B cell (primary cell): ENCODE measurements at regions not wholly inside any gene's neighbourhood (a gene's known extent, or its start where the extent isn't known, plus 50 kb on each side); places are given as distances from the start of the nearest gene placed in this dataset.
A peak's percentile ranks its signal among the peaks of the same experiment; 100 is the strongest.

Source experiments
- ATAC-seq: fragments of 200-7000 bp; cut with Tn5 transposase; one replicate; pipeline ENCODE4 v1.10.0; 2021; ENCODE audit warnings: low read depth, mild to moderate bottlenecking, moderate number of reproducible peaks, moderate library complexity
- CTCF ChIA-PET: fragments of 350-600 bp; sonication (Branson Sonifier 250); formaldehyde crosslinking; loops from one replicate; lab custom pipeline; 2021; ENCODE audit warnings: antibody characterized with exemption, inconsistent platforms; lab: Charles Lee
- POLR2A ChIA-PET: fragments of 350-600 bp; sonication (Branson Sonifier 250); formaldehyde crosslinking; loops from one replicate; lab custom pipeline; 2021; ENCODE audit warnings: antibody characterized with exemption; lab: Charles Lee
- DNase-seq: peaks from one replicate; pipeline ENCODE4 v3.0.0; 2013
- H2AFZ ChIP-seq: 2 replicates; pipeline ENCODE4 v1.6.1; 2012; ENCODE audit warnings: mild to moderate bottlenecking, low read depth, low read length; ENCODE audit not compliant: insufficient read depth, poor library complexity, severe bottlenecking
- H3K27ac ChIP-seq, 2 donors: 1 replicate in 1 of 2; 2 replicates in 1 of 2; pipeline ENCODE4 v1.5.1; 2012 to 2013; ENCODE audit warnings: low read length in 2 of 2, mild to moderate bottlenecking in 2 of 2, moderate library complexity in 1 of 2
- H3K27me3 ChIP-seq, 4 experiments: fragments of 200-600 bp in 1 of 4; sonication (generic) in 1 of 4; replicated peaks in 1 of 4; 1 replicate in 2 of 4; 2 replicates in 2 of 4; pipeline versions ENCODE4 v1.6.1 to v1.7.0; 2013 to 2016; ENCODE audit warnings: low read length in 3 of 4, mild to moderate bottlenecking in 2 of 4, mixed read lengths in 1 of 4, moderate library complexity in 1 of 4; ENCODE audit not compliant: insufficient read depth in 4 of 4, control insufficient read depth in 3 of 4; ENCODE audit errors: control extremely low read depth in 1 of 4
- H3K36me3 ChIP-seq, 2 experiments: replicated peaks in 1 of 2; 1 replicate in 1 of 2; 2 replicates in 1 of 2; pipeline versions ENCODE4 v1.6.1 to v1.7.1; 2013; ENCODE audit warnings: low read length in 1 of 2; ENCODE audit not compliant: insufficient read depth in 2 of 2, control insufficient read depth in 1 of 2; ENCODE audit errors: control extremely low read depth in 1 of 2, extremely low read depth in 1 of 2
- H3K4me1 ChIP-seq, 2 donors: fragments of 200-600 bp in 1 of 2; sonication (generic) in 1 of 2; 1 replicate in 1 of 2; 2 replicates in 1 of 2; pipeline versions ENCODE4 v1.5.1 to v1.6.1; 2013 to 2017; ENCODE audit warnings: low read length in 2 of 2; ENCODE audit not compliant: control insufficient read depth in 2 of 2, insufficient read depth in 2 of 2
- H3K4me2 ChIP-seq: replicated peaks from 2 replicates; pipeline ENCODE3; 2012; ENCODE audit warnings: mild to moderate bottlenecking, low read depth, low read length; ENCODE audit not compliant: poor library complexity, severe bottlenecking
- H3K4me3 ChIP-seq, 5 experiments: fragments of 200-600 bp in 1 of 5; sonication (generic) in 1 of 5; 1 replicate in 3 of 5; 2 replicates in 2 of 5; pipeline versions ENCODE4 v1.5.1 to v1.7.0; 2011 to 2016; ENCODE audit warnings: low read length in 4 of 5, mild to moderate bottlenecking in 4 of 5, low read depth in 2 of 5, control low read depth in 1 of 5, moderate library complexity in 1 of 5; ENCODE audit not compliant: insufficient read depth in 1 of 5; ENCODE audit errors: control extremely low read depth in 1 of 5, extremely low read depth in 1 of 5
- H3K79me2 ChIP-seq: fragments of 200-600 bp; sonication (generic); one replicate; pipeline ENCODE4 v1.6.0; 2016; ENCODE audit warnings: low read length; ENCODE audit not compliant: control insufficient read depth, insufficient read depth
- H3K9ac ChIP-seq: fragments of 200-600 bp; sonication (generic); 2 replicates; pipeline ENCODE4 v1.6.1; 2017; ENCODE audit warnings: mild to moderate bottlenecking, low read length, moderate library complexity
- H3K9me3 ChIP-seq, 3 donors: one replicate each; pipeline versions ENCODE4 v1.6.1 to v1.7.1; 2013; ENCODE audit warnings: low read length in 2 of 3; ENCODE audit not compliant: control insufficient read depth in 2 of 3, insufficient read depth in 1 of 3; ENCODE audit errors: control extremely low read depth in 1 of 3
- H4K20me1 ChIP-seq: 2 replicates; pipeline ENCODE4 v1.6.0; 2012; ENCODE audit warnings: mild to moderate bottlenecking, low read length; ENCODE audit not compliant: insufficient read depth, control insufficient read depth, poor library complexity, severe bottlenecking
- H3K27ac Mint-ChIP-seq: one replicate; pipeline ENCODE4 v1.8.0; 2021; ENCODE audit warnings: mixed read lengths
- H3K27me3 Mint-ChIP-seq: one replicate; pipeline ENCODE4 v1.8.0; 2021; ENCODE audit warnings: mixed read lengths
- H3K4me1 Mint-ChIP-seq: one replicate; pipeline ENCODE4 v1.8.0; 2021; ENCODE audit warnings: mixed read lengths
- H3K4me3 Mint-ChIP-seq: one replicate; pipeline ENCODE4 v1.8.0; 2021; ENCODE audit warnings: mixed read lengths
- H3K9me3 Mint-ChIP-seq: one replicate; pipeline ENCODE4 v1.8.0; 2022; ENCODE audit warnings: mixed read lengths; ENCODE audit not compliant: insufficient read depth
- EZH2 ChIP-seq: IDR thresholded peaks from 2 replicates; pipeline ENCODE4 v1.6.1; 2012; ENCODE audit warnings: borderline replicate concordance, low read depth, mild to moderate bottlenecking, moderate library complexity, low read length; ENCODE audit not compliant: insufficient read depth, poor library complexity, severe bottlenecking
- WGBS: methylation state at CpG from one replicate; pipeline ENCODE4 v1.1.5; 2013; ENCODE audit warnings: missing lambda C conversion rate; ENCODE audit not compliant: insufficient coverage; 5-methylcytosine and 5-hydroxymethylcytosine counted together
- intact Hi-C: fragments of 100-400 bp; cut with micrococcal nuclease; formaldehyde crosslinking; loops from one replicate; pipeline ENCODE4 v1.10.0; 2022
- TF ChIP-seq, protein P1 (sequence below): fragments of 200-600 bp; IDR thresholded peaks from one replicate; pipeline ENCODE4 v1.8.0; 2022; ENCODE audit warnings: antibody characterized with exemption, mild to moderate bottlenecking

DNA sequence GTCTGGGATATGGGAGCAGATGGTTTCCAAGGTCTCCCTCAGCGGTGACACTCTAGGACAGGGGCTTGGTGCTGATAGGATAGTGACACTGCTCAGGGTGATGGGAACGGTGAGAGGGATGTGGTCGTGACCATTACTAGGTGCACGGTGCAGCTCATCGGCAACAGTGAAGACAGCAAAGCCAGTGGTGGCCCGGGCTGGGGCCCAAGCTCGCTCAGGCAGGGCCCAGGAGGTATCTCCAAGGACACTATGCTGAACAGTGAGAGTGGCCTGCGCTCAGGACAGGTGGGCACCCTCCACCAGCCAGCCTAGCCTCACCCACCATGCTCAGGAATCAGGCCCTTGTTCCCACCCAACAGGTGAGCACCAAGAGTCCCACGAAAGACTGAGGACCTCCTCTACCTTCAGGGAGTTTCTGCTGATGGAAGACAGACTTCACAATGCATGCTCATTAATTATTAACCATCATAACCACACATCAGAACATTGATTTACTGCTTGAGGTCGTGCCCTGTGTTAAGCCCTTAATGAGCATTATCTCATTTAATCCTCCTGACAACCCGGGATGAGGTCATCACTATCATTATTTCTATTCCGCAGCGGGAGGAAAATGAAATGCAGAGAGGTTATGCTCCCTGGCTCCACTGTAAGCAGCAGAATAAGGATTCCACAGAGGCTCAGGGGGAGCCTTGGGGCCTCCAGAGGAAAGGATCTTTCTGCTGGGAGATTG, 269.4 kb downstream of the UACA start:
- 88% methylated on average over 9 of the region's 13 CpGs for WGBS
- TF ChIP-seq, protein P1, sequence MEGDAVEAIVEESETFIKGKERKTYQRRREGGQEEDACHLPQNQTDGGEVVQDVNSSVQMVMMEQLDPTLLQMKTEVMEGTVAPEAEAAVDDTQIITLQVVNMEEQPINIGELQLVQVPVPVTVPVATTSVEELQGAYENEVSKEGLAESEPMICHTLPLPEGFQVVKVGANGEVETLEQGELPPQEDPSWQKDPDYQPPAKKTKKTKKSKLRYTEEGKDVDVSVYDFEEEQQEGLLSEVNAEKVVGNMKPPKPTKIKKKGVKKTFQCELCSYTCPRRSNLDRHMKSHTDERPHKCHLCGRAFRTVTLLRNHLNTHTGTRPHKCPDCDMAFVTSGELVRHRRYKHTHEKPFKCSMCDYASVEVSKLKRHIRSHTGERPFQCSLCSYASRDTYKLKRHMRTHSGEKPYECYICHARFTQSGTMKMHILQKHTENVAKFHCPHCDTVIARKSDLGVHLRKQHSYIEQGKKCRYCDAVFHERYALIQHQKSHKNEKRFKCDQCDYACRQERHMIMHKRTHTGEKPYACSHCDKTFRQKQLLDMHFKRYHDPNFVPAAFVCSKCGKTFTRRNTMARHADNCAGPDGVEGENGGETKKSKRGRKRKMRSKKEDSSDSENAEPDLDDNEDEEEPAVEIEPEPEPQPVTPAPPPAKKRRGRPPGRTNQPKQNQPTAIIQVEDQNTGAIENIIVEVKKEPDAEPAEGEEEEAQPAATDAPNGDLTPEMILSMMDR = no peak
- TF ChIP-seq EZH2 = no peak

GRCh38 chr15:70493376-70493775, 270.0 kb downstream of the UACA start:
- CTCF ChIA-PET = interaction anchor here (1.1 to 9.1 kb wide), 4 partner anchors 9 to 764 kb away, joined by 3 to 81 read pairs (median 5); no protein-coding TSS in a partner anchor
- Mint-ChIP-seq H3K9me3 (no peaks in the 10 kb centered on the region), H3K4me3 (peak overlapping the region; percentile 14), H3K4me1 (peaks cover 59% of the 10 kb centered on the region), H3K27me3 (no peaks in the 10 kb centered on the region), H3K27ac (peak overlapping the region; percentile 27)
- WGBS = no CpG with 5 or more reads among the region's 1 CpG
- H3K36me3 ChIP-seq = no peaks in the 10 kb centered on the region
- H3K79me2 ChIP-seq = no peaks in the 10 kb centered on the region
- no peak for ATAC-seq
- H2AFZ ChIP-seq = no peak overlapping the region
- peak overlapping the region; percentile 77 for H3K4me2 ChIP-seq
- peaks cover 45 to 52% of the 10 kb centered on the region in 2 donors for H3K4me1 ChIP-seq
- POLR2A ChIA-PET = no interaction called here
- no peak overlapping the region for H3K9ac ChIP-seq
- H4K20me1 ChIP-seq = no peaks in the 10 kb centered on the region
- no peak overlapping the region for H3K27ac ChIP-seq
- intact Hi-C loops = no loop called here
- TF ChIP-seq, protein P1 = no peak
- no peak for TF ChIP-seq EZH2
- no peaks in the 10 kb centered on the region for H3K9me3 ChIP-seq
- H3K4me3 ChIP-seq = no peak overlapping the region
- DNase-seq = no peak
- H3K27me3 ChIP-seq = no peaks in the 10 kb centered on the region

More for the DNA sequence above, 269.4 kb downstream of the UACA start:
- no peak overlapping the region for H3K9ac ChIP-seq
- ATAC-seq (no peak), DNase-seq (no peak)
- no peaks in the 10 kb centered on the region for H4K20me1 ChIP-seq
- intact Hi-C loops = no loop called here
- no peak overlapping the region for H3K4me3 ChIP-seq
- POLR2A ChIA-PET = no interaction called here
- peaks cover 45 to 51% of the 10 kb centered on the region in 2 donors for H3K4me1 ChIP-seq
- H2AFZ ChIP-seq = no peak overlapping the region
- peak overlapping the region; percentile 14 for H3K4me3 Mint-ChIP-seq
- CTCF ChIA-PET = interaction anchor here (1.6 to 9.1 kb wide), 3 partner anchors 8 to 29 kb away, joined by 3 to 81 read pairs (median 7); no protein-coding TSS in a partner anchor
- no peaks in the 10 kb centered on the region for H3K9me3 ChIP-seq
- peaks cover 59% of the 10 kb centered on the region for H3K4me1 Mint-ChIP-seq
- no peaks in the 10 kb centered on the region for H3K9me3 Mint-ChIP-seq
- no peak overlapping the region for H3K4me2 ChIP-seq
- no peak overlapping the region for H3K27ac Mint-ChIP-seq
- no peaks in the 10 kb centered on the region for H3K27me3 ChIP-seq
- no peaks in the 10 kb centered on the region for H3K36me3 ChIP-seq
- H3K27ac ChIP-seq = no peak overlapping the region
- H3K27me3 Mint-ChIP-seq = no peaks in the 10 kb centered on the region
- no peaks in the 10 kb centered on the region for H3K79me2 ChIP-seq
